MG63 (cell line): ENCODE measurements at regions not wholly inside any gene's neighbourhood (a gene's known extent, or its start where the extent isn't known, plus 50 kb on each side); places are given as distances from the start of the nearest gene placed in this dataset.
A peak's percentile ranks its signal among the peaks of the same experiment; 100 is the strongest.

Experiments used
- DNase-seq: peaks from one replicate; pipeline ENCODE4 v3.0.0-alpha.2; 2020
- H3K27me3 ChIP-seq: fragments of 250-450 bp; sonication (Bioruptor Pico); 2 replicates; pipeline ENCODE4 v1.5.1; 2020; ENCODE audit warnings: mild to moderate bottlenecking, moderate library complexity
- H3K36me3 ChIP-seq: fragments of 250-450 bp; sonication (Bioruptor Pico); 2 replicates; pipeline ENCODE4 v1.5.1; 2020; ENCODE audit warnings: mild to moderate bottlenecking, moderate library complexity
- H3K4me3 ChIP-seq: fragments of 250-450 bp; sonication (Bioruptor Pico); 2 replicates; pipeline ENCODE4 v1.5.1; 2020; ENCODE audit warnings: mild to moderate bottlenecking, moderate library complexity
- H3K9me3 ChIP-seq: fragments of 250-450 bp; sonication (Bioruptor Pico); 2 replicates; pipeline ENCODE4 v1.5.1; 2020; ENCODE audit warnings: mild to moderate bottlenecking, moderate library complexity

DNA sequence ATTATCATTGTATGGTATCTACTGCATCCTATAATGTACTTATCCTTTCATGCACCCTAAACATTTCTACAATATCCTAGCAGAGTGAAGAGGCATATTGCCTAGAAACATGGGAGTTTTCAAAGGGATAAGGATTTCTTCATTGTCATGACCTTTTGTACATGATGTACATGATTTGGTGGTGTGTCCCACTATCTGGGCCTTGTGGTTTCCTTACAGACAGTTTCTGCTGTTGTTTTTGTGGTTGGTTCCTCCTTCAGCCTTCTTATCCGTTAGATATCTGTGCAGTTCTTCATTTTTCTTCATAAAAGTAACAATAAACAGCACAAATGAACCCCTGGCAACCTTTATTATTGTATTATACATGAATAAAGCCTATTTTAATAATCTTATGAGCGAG is 70.4 kb upstream of the BACH1 start:
- Histone ChIP-seq H3K4me3 (no peak overlapping the region), H3K36me3 (no peaks in the 10 kb centered on the region), H3K9me3 (no peaks in the 10 kb centered on the region), H3K27me3 (no peaks in the 10 kb centered on the region)
- no peak for DNase-seq

- Histone ChIP-seq H3K27me3 (no peaks in the 10 kb centered on the region), H3K36me3 (no peaks in the 10 kb centered on the region), H3K9me3 (no peaks in the 10 kb centered on the region), H3K4me3 (no peak overlapping the region)
- no peak for DNase-seq
Observed at GRCh38 chr21:29230551-29231261, 68.0 kb upstream of the BACH1 start.

DNA sequence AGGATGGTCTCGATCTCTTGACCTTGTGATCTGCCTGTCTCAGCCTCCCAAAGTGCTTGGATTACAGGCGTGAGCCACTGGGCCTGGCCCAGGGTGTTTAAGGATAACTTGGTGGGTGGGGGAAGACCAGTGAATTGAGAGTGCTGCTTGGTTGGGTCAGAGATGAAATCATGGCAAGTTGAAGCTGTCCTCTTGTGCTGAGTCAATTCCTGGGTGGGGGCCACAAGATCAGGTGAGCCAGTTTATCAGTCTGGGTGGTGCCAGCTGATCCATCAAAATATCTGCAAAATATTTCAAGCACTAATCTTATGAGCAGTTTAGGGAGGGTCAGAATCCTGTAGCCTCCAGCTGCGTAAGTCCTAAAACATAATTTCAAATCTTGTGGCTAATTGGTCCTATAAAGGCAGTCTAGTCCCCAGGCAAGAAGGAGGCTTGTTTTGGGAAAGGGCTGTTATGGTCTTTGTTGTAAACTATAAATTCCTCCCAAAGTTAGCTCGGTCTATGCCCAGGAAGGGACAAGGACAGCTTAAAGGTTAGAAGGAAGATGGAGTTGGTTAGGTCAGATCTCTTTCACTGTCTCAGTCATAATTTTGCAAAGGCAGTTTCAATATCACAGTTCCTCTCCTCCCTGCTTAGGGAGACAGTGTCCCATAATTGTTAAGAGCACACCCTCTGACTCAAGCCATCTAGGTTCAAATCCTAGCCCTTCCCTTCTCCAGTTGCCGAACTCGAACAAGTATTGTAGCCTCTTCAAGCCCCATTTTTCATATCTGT is 66.8 kb upstream of the BACH1 start:
- Histone ChIP-seq H3K9me3 (no peaks in the 10 kb centered on the region), H3K27me3 (no peaks in the 10 kb centered on the region), H3K4me3 (no peak overlapping the region), H3K36me3 (no peaks in the 10 kb centered on the region)
- DNase-seq: no peak

- DNase-seq: peak; percentile 29
- no peaks in the 10 kb centered on the region for H3K36me3 ChIP-seq
- no peaks in the 10 kb centered on the region for H3K9me3 ChIP-seq
- no peak overlapping the region for H3K4me3 ChIP-seq
- H3K27me3 ChIP-seq: no peaks in the 10 kb centered on the region
Observed at GRCh38 chr21:29232530-29233255, 66.0 kb upstream of the BACH1 start.

- DNase-seq: no peak
- Histone ChIP-seq H3K4me3 (no peak overlapping the region), H3K9me3 (no peaks in the 10 kb centered on the region), H3K36me3 (no peaks in the 10 kb centered on the region), H3K27me3 (no peaks in the 10 kb centered on the region)
Observed at GRCh38 chr21:29233256-29233546, 65.5 kb upstream of the BACH1 start.

DNA sequence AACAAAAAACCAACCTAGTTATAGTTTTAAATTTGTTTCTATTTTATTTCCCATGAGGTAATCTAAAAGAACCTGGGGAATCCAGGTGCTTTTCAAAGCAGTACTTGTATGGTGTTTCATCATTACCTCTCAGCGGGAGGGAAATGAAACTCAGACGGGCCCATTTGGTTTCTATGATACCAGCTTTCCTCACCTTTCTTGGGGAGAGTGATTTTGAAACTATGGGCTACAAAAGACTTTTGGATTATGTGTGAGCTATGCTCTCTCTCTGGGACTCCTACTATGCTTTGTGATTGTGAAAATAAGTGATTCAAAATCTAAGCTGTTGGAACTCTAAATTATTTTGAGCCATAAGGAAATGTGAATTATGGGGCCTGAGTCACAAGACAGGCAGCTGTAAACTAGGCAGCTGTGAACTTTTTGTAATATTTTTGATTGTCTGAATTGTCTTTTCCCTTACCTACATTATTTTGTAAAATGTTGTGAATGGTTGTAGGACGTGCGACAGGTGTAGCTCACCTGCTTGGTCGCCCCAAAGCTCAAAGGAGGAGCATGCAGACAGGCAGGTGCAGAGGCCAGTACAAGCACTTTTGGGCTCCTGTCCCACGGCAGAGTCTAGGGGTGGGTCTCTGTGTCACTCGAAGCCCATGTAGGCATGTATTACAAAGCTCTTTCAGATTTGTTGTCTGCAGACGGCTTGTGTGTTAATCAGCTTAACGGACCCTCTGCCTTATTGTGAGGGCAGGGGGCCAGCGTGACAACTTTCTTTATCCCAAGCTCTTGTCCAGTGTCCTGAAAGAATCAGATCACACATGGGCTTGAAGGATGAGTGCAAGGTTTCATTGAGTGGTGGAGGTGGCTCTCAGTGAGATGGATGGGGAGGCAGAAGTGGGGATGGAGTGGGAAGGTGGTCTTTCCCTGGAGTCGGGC is 64.8 kb upstream of the BACH1 start:
- H3K4me3 ChIP-seq: no peak overlapping the region
- H3K36me3 ChIP-seq: no peaks in the 10 kb centered on the region
- no peaks in the 10 kb centered on the region for H3K27me3 ChIP-seq
- DNase-seq: no peak
- H3K9me3 ChIP-seq: no peaks in the 10 kb centered on the region

DNA sequence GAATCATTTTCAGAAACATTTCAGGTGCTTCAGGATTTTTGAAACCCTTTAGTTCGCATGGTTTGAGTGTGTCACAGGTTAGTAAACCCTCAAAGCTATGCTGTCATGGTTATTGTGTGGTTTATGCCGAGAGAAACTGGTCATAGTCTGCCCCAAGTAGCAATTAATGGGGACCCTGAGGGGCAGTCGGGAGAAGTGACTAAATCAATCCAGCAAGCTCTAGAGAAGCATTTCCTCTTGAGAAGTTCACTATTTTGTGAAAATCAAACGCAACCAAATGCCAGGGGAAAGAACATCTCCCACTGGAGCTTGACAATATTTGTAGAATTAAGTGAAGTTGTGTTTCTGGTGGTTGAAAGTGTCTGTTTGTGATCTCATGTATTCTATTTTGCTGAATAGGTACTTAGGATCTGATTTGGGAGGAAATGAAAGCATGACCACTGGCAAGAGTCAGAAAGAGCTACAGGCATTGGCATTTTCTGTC is 63.0 kb upstream of the BACH1 start:
- Histone ChIP-seq H3K9me3 (no peaks in the 10 kb centered on the region), H3K27me3 (no peaks in the 10 kb centered on the region), H3K36me3 (no peaks in the 10 kb centered on the region), H3K4me3 (no peak overlapping the region)
- DNase-seq: no peak

GRCh38 chr21:29236201-29236600 is 62.5 kb upstream of the BACH1 start:
- H3K9me3 ChIP-seq: no peaks in the 10 kb centered on the region
- H3K4me3 ChIP-seq: no peak overlapping the region
- H3K36me3 ChIP-seq: no peaks in the 10 kb centered on the region
- no peaks in the 10 kb centered on the region for H3K27me3 ChIP-seq
- no peak for DNase-seq

- H3K9me3 ChIP-seq: no peaks in the 10 kb centered on the region
- DNase-seq: no peak
- no peak overlapping the region for H3K4me3 ChIP-seq
- no peaks in the 10 kb centered on the region for H3K36me3 ChIP-seq
- H3K27me3 ChIP-seq: no peaks in the 10 kb centered on the region
Observed at GRCh38 chr21:29237110-29238052, 61.3 kb upstream of the BACH1 start.

- H3K27me3 ChIP-seq: no peaks in the 10 kb centered on the region
- peaks cover 3% of the 10 kb centered on the region; the same call in 1 of the 2 replicates for H3K9me3 ChIP-seq
- H3K4me3 ChIP-seq: no peak overlapping the region
- H3K36me3 ChIP-seq: no peaks in the 10 kb centered on the region
- no peak for DNase-seq
Observed at GRCh38 chr21:29238053-29238966, 60.4 kb upstream of the BACH1 start.

DNA sequence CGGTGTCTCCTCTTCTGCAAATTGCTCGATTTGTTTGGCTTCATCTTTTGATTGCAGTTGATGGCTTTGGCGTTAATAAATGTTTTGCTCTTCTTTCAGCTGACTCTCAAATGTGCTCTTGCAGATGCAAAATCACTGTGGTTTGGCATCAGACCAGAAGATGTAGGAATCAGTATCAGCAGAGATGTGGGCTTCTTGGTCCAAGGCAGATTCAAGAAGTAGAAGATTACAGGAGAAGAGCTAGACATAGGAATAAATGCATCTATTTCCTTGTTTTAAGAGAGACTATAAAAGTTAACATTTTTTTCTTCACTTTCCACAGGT is 59.8 kb upstream of the BACH1 start:
- no peaks in the 10 kb centered on the region for H3K36me3 ChIP-seq
- DNase-seq: no peak
- H3K27me3 ChIP-seq: no peaks in the 10 kb centered on the region
- no peak overlapping the region for H3K4me3 ChIP-seq
- H3K9me3 ChIP-seq: peaks cover 3% of the 10 kb centered on the region; the same call in 1 of the 2 replicates

DNA sequence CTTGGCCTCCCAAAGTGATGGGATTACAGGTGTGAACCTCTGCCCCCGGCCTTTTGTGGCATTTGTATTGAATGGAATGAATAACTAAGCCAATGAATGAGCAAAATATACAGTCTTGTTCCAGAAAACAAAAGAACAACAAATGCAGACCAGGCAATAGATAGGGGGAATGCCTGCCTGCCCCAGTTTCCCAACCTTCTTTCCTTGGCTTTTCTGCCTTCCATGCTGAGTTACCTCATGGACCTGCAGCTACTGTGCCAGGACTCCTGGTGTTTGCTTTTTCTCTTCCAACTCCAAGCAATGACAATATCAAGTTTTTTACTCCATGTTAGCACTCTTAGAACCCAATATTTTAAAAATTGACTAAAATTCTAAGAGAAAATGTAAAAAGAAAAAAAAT is 58.6 kb upstream of the BACH1 start:
- DNase-seq: no peak
- no peaks in the 10 kb centered on the region for H3K36me3 ChIP-seq
- H3K27me3 ChIP-seq: no peaks in the 10 kb centered on the region
- H3K9me3 ChIP-seq: peaks cover 3% of the 10 kb centered on the region; the same call in 1 of the 2 replicates
- no peak overlapping the region for H3K4me3 ChIP-seq

DNA sequence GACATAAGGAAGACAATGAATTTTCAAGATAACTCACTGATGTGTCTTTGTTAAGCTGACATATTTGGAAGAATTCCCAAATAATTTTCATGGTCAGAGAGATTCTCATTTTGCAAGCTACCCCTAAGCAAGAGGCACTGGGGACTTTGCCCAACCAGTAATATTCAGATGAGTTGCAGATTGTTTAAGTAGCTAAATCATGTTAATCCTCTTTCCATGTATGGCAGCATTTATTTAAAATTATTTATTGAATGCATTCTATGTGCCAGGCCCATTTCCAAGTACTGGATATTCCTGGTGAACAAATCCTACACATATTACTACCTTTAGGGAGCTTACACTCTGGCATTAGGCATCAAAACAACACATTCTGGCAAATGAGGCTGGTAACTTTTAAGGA is 56.5 kb upstream of the BACH1 start:
- no peak for DNase-seq
- Histone ChIP-seq H3K4me3 (no peak overlapping the region), H3K9me3 (peaks cover 3% of the 10 kb centered on the region; the same call in 1 of the 2 replicates), H3K27me3 (no peaks in the 10 kb centered on the region), H3K36me3 (no peaks in the 10 kb centered on the region)

DNA sequence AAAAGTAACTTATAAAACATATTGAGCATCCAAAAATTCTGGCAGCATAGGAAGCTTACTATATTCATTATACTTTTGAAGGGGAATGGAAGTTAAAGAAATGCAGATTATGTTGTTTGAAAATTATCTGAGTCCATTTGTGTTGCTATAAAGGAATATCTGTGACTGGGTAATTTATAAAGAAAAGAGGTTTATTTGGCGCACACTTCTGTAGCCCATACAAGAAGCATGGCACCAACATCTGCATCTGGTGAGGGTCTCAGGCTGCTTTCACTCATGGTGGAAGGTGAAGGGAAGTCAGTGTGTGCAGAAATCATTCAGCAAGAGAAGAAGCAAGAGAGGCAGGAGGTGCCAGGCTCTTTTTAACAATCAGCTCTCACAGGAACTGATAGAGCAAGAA is 55.5 kb upstream of the BACH1 start:
- DNase-seq: no peak
- Histone ChIP-seq H3K9me3 (peaks cover 3% of the 10 kb centered on the region; the same call in 1 of the 2 replicates), H3K36me3 (no peaks in the 10 kb centered on the region), H3K4me3 (no peak overlapping the region), H3K27me3 (no peaks in the 10 kb centered on the region)
